Neural progenitor cell (in vitro differentiated cells): ENCODE measurements at regions not wholly inside any gene's neighbourhood (a gene's known extent, or its start where the extent isn't known, plus 50 kb on each side); places are given as distances from the start of the nearest gene placed in this dataset.

Source experiments
- EZH2phosphoT487 ChIP-seq: fragments of 200-600 bp; sonication (generic); IDR thresholded peaks from 2 replicates; pipeline ENCODE4 v1.6.1; 2017; ENCODE audit warnings: antibody characterized with exemption
- TF ChIP-seq, protein P1 (sequence below): fragments of 200-600 bp; sonication (generic); IDR thresholded peaks from 2 replicates; pipeline ENCODE4 v1.5.1; 2017; ENCODE audit warnings: antibody characterized with exemption, mild to moderate bottlenecking

DNA sequence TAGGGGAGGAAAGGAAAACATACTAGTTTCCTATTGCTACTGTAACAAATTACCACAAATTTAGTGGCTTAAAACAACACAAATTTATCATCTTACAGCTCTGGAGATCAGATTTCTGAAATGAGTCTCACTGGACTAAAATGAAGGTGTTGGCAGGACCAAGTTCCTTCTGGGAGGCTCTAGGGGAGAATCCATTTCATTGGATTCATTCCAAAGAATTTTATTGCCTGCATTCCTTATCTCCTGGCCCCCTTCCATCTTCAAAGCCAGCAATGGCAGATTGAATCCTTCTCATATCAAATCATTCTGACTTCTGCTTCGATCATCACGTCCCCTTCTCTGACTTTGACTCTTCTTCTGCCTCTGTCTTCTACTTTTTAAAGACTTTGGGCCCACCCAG lies 250.9 kb downstream of the IRS1 start:
- TF ChIP-seq, protein P1, sequence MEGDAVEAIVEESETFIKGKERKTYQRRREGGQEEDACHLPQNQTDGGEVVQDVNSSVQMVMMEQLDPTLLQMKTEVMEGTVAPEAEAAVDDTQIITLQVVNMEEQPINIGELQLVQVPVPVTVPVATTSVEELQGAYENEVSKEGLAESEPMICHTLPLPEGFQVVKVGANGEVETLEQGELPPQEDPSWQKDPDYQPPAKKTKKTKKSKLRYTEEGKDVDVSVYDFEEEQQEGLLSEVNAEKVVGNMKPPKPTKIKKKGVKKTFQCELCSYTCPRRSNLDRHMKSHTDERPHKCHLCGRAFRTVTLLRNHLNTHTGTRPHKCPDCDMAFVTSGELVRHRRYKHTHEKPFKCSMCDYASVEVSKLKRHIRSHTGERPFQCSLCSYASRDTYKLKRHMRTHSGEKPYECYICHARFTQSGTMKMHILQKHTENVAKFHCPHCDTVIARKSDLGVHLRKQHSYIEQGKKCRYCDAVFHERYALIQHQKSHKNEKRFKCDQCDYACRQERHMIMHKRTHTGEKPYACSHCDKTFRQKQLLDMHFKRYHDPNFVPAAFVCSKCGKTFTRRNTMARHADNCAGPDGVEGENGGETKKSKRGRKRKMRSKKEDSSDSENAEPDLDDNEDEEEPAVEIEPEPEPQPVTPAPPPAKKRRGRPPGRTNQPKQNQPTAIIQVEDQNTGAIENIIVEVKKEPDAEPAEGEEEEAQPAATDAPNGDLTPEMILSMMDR = no peak
- TF ChIP-seq EZH2phosphoT487 = no peak
